Ectodermal cell (in vitro differentiated cells): ENCODE measurements at regions not wholly inside any gene's neighbourhood (a gene's known extent, or its start where the extent isn't known, plus 50 kb on each side); places are given as distances from the start of the nearest gene placed in this dataset.

Experiments used
- H3K27ac ChIP-seq: 2 replicates; pipeline ENCODE4 v1.7.0; 2013; ENCODE audit warnings: mild to moderate bottlenecking, low read depth, low read length; ENCODE audit not compliant: insufficient read depth, poor library complexity, severe bottlenecking
- H3K27me3 ChIP-seq: 2 replicates; pipeline ENCODE4 v1.7.0; 2013; ENCODE audit warnings: mild to moderate bottlenecking, low read length; ENCODE audit not compliant: insufficient read depth, control insufficient read depth, poor library complexity, severe bottlenecking
- H3K36me3 ChIP-seq: one replicate; pipeline ENCODE4 v1.7.0; 2013; ENCODE audit warnings: low read length; ENCODE audit not compliant: control insufficient read depth, insufficient read depth
- H3K4me1 ChIP-seq: one replicate; pipeline ENCODE4 v1.7.0; 2013; ENCODE audit warnings: low read length; ENCODE audit not compliant: control insufficient read depth, insufficient read depth
- H3K4me3 ChIP-seq: 2 replicates; pipeline ENCODE4 v1.7.0; 2013; ENCODE audit warnings: low read depth, low read length, control low read depth; ENCODE audit not compliant: insufficient read depth
- H3K9me3 ChIP-seq: 2 replicates; pipeline ENCODE4 v1.7.0; 2013; ENCODE audit warnings: mild to moderate bottlenecking, low read length, moderate library complexity; ENCODE audit not compliant: control insufficient read depth
- WGBS, 2 experiments: methylation state at CpG; one replicate each; pipeline ENCODE4 v1.1.7; 2013; ENCODE audit warnings: missing lambda C conversion rate in 2 of 2; 5-methylcytosine and 5-hydroxymethylcytosine counted together

DNA sequence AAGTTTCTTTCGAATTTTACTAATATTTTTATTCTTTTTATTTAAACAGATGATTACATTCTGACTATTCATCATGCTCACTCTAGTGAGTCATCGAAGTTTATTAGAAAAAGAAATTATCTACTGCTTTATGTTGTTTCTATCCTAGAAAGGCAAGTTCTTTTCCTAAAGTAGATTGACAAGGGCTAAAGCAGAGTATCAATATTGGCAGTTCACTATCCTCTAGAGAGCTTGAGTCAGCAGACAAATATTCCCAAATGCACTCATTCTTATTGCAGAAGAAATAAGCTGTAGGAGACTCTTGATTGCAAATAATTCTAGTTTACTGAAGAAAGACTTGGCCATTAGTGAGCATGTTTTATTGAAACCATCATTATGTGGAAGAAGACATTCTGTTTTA lies 911.8 kb downstream of the CENPC start:
- no peak overlapping the region for H3K27ac ChIP-seq
- H3K4me1 ChIP-seq, result peaks cover 2% of the 10 kb centered on the region
- no peaks in the 10 kb centered on the region for H3K27me3 ChIP-seq
- no peaks in the 10 kb centered on the region for H3K36me3 ChIP-seq
- H3K4me3 ChIP-seq, result no peak overlapping the region
- no peaks in the 10 kb centered on the region for H3K9me3 ChIP-seq
- WGBS, 2 experiments, result 100% methylated on average over 1 of the region's 2 CpGs; no CpG with 5 or more reads in 1 of the 2 experiments

DNA sequence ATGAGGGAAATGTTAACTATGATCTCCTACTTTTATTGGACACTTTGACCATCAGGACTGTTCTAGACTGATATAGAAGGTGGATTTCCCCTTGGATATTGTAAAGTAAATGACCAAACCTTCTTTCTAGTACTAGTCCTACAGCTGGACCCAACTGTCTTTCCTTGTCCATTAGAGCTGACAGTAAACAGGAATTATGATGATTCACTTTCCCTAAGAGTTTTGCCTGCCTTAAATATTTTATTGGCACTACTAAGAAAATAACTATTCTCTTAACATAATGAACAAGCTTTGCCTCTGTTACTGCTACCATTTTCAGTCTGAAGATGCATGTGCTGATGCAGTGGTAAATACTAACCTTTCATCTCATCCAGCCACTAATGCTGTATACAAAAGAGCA lies 915.4 kb downstream of the CENPC start:
- H3K27me3 ChIP-seq, result no peaks in the 10 kb centered on the region
- no peak overlapping the region for H3K4me3 ChIP-seq
- no peak overlapping the region for H3K27ac ChIP-seq
- H3K9me3 ChIP-seq, result no peaks in the 10 kb centered on the region
- H3K36me3 ChIP-seq, result no peaks in the 10 kb centered on the region
- H3K4me1 ChIP-seq, result no peaks in the 10 kb centered on the region

GRCh38 chr4:66628146-66628545 lies 917.2 kb downstream of the CENPC start:
- H3K4me3 ChIP-seq, result no peak overlapping the region
- H3K9me3 ChIP-seq, result no peaks in the 10 kb centered on the region
- WGBS, 2 experiments, result 78 to 100% methylated on average over 1 to 2 of the region's 3 CpGs

GRCh38 chr4:66625480-66625879 lies 919.8 kb downstream of the CENPC start:
- Histone ChIP-seq H3K4me3 (no peak overlapping the region), H3K36me3 (no peaks in the 10 kb centered on the region), H3K27ac (no peak overlapping the region), H3K4me1 (no peaks in the 10 kb centered on the region), H3K27me3 (no peaks in the 10 kb centered on the region), H3K9me3 (no peaks in the 10 kb centered on the region)
- WGBS, 2 experiments, result 96 to 98% methylated on average over 4 to 5 of the region's 5 CpGs

More at GRCh38 chr4:66628146-66628545, 917.2 kb downstream of the CENPC start:
- H3K27me3 ChIP-seq, result no peaks in the 10 kb centered on the region
- no peak overlapping the region for H3K27ac ChIP-seq
- no peaks in the 10 kb centered on the region for H3K36me3 ChIP-seq
- H3K4me1 ChIP-seq, result no peaks in the 10 kb centered on the region

DNA sequence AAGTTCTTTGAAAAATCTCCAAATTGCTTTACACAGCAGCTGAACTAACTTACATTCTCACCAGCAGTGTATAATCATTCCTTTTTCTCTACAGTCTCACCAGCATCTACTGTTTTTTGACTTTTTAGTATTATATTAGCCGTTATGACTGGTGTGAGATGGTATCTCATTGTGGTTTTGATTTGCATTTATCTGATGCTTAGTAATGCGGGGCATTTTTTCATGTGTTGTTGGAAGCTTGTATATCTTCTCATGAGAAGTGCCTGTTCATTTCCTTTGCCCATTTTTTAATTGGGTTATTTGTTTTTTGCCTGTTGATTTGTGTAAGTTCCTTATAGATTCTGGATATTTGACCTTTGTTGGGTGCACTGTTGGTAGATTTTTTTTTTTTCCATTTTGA lies 931.7 kb downstream of the CENPC start:
- Histone ChIP-seq H3K4me3 (no peak overlapping the region), H3K36me3 (no peaks in the 10 kb centered on the region), H3K4me1 (no peaks in the 10 kb centered on the region), H3K27me3 (no peaks in the 10 kb centered on the region), H3K9me3 (no peaks in the 10 kb centered on the region), H3K27ac (no peak overlapping the region)
- 86 to 90% methylated on average over 1 to 2 of the region's 2 CpGs for WGBS, 2 experiments

DNA sequence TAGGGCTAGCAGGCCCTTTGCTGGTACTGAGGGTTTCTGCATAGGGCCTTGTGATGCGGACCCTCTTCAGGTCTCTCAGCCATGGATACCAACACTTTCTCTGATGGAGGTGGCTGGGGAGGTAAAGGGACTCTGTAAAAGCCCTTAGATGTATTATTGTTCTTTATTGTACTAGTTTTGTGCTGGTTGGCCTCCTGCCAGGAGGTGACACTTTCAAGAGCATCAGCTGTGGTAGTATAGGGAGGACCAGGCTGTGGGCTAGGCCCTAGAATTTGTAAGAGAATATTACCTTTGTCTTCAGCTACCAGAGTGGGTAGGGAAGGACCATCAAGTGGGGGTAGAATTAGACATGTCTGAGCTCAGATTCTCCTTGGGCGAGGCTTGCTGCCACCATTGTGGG lies 936.3 kb downstream of the CENPC start:
- H3K4me3 ChIP-seq, result no peak overlapping the region
- H3K9me3 ChIP-seq, result no peaks in the 10 kb centered on the region
- H3K27me3 ChIP-seq, result no peaks in the 10 kb centered on the region
- no peak overlapping the region for H3K27ac ChIP-seq
- peaks cover 4% of the 10 kb centered on the region for H3K4me1 ChIP-seq
- H3K36me3 ChIP-seq, result no peaks in the 10 kb centered on the region
- 93 to 98% methylated on average over 2 of the region's 2 CpGs for WGBS, 2 experiments

DNA sequence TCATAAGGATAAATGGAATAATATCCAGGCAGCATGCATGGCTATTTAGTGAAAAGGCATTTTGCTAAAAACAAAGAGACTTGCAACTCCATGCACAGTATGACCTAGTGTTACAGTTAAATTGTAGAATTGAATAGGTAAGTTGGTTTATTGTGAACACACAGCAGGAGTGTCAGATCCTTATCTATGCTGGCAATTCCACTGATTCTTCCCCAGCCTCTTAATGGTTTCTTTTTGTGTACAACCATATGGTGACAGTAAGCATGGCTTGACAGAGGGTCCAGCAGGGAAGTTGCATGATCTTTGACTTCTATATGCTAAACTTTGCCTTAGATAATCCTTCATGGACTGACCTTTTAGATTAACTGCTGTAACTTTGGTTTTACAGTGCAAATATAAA lies 936.6 kb upstream of the EPHA5 start:
- Histone ChIP-seq H3K27me3 (no peaks in the 10 kb centered on the region), H3K27ac (no peak overlapping the region), H3K4me3 (no peak overlapping the region), H3K4me1 (peaks cover 4% of the 10 kb centered on the region), H3K36me3 (no peaks in the 10 kb centered on the region), H3K9me3 (no peaks in the 10 kb centered on the region)

- H3K4me3 ChIP-seq, result no peak overlapping the region
- H3K9me3 ChIP-seq, result no peaks in the 10 kb centered on the region
- H3K4me1 ChIP-seq, result peaks cover 4% of the 10 kb centered on the region
- no peaks in the 10 kb centered on the region for H3K27me3 ChIP-seq
- no peaks in the 10 kb centered on the region for H3K36me3 ChIP-seq
- H3K27ac ChIP-seq, result no peak overlapping the region
Observed at GRCh38 chr4:66606215-66606614, 935.9 kb upstream of the EPHA5 start.

- no peaks in the 10 kb centered on the region for H3K27me3 ChIP-seq
- no peaks in the 10 kb centered on the region for H3K36me3 ChIP-seq
- no peak overlapping the region for H3K27ac ChIP-seq
- peaks cover 4% of the 10 kb centered on the region for H3K4me1 ChIP-seq
- no peak overlapping the region for H3K4me3 ChIP-seq
- H3K9me3 ChIP-seq, result no peaks in the 10 kb centered on the region
Observed at GRCh38 chr4:66604192-66604591, 933.9 kb upstream of the EPHA5 start.

DNA sequence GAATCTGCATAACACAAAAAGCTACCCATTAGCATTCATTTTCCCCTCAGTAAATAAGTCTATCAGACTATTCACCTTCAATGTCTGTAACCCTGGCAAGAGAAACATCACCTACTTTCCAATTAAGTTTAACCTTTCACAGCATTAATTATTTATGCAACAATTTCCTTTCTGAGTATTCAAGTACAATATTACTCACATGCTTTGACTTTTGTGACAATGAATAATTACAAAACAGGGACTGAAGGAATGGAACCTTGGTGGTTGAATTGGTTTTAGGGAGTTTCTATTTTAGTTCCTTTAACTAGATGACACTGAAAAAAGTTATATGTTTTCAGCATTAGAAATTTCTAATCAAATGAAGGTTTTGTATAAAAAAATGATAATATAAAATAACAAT lies 932.3 kb upstream of the EPHA5 start:
- H3K9me3 ChIP-seq, result no peaks in the 10 kb centered on the region
- no peaks in the 10 kb centered on the region for H3K36me3 ChIP-seq
- peaks cover 4% of the 10 kb centered on the region for H3K4me1 ChIP-seq
- no peak overlapping the region for H3K4me3 ChIP-seq
- H3K27ac ChIP-seq, result no peak overlapping the region
- no peaks in the 10 kb centered on the region for H3K27me3 ChIP-seq

DNA sequence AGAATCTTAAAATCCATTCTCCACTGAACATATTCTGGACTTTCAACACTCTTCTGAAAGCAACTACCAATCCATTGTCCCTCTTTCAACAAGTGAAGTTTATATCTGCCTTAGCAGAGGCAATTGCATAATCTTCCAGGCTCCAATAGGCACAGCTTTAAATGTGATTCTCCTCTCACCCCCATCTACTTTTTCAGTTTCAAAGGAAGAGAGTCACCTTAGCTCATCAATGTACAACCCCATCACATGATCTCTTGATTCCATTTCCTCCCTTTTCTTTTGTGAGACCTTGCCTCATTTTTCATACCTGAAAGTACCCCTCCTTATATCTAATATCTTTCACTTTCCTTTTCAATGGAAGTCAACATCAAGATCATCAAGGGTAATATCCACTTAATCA lies 921.7 kb upstream of the EPHA5 start:
- H3K36me3 ChIP-seq, result no peaks in the 10 kb centered on the region
- H3K4me3 ChIP-seq, result no peak overlapping the region
- no peaks in the 10 kb centered on the region for H3K27me3 ChIP-seq
- no peaks in the 10 kb centered on the region for H3K4me1 ChIP-seq
- no peak overlapping the region for H3K27ac ChIP-seq
- H3K9me3 ChIP-seq, result no peaks in the 10 kb centered on the region
